ENCODE measurements at regions not wholly inside any gene's neighbourhood (a gene's known extent, or its start where the extent isn't known, plus 50 kb on each side); places are given as distances from the start of the nearest gene placed in this dataset.
A peak's percentile ranks its signal among the peaks of the same experiment; 100 is the strongest.

GRCh38 chr5:4188704-4189103 is 593.1 kb downstream of the IRX1 start:
- H3K4me1 Mint-ChIP-seq: peaks cover 3% of the 10 kb centered on the region; the same call in 2 of the 3 replicates
- DNase-seq (ENCODE audit: low spot score) (no peak), ATAC-seq (peak; percentile 61; the same call in 2 of the 3 replicates)
- H3K27ac ChIP-seq (ENCODE audit: low read depth): no peak overlapping the region
- H3K4me3 ChIP-seq: no peak overlapping the region
- no peaks in the 10 kb centered on the region for H4K20me1 ChIP-seq (replicated peaks; ENCODE audit: insufficient read depth)
- no peaks in the 10 kb centered on the region for H3K9me2 ChIP-seq (ENCODE audit: insufficient read depth)
- H2AFZ ChIP-seq: 0 out of 2 replicates have a peak overlapping the region, but pooled peaks have one; percentile 38
- peaks cover 2% of the 10 kb centered on the region for H3K27me3 Mint-ChIP-seq (ENCODE audit: insufficient read depth, low read depth, poor library complexity)
- H3K4me3 Mint-ChIP-seq: no peak overlapping the region
- no peaks in the 10 kb centered on the region for H3K79me2 ChIP-seq (replicated peaks; ENCODE audit: insufficient read depth)
- TF ChIP-seq ZNF331 (CRISPR knock-in tag; IDR thresholded peaks at IDR 0.05; ENCODE audit: low read depth): no peak
- TF ChIP-seq POLR2AphosphoS5 (IDR thresholded peaks at IDR 0.05; ENCODE audit: low read depth): no peak
- TF ChIP-seq, protein P1, sequence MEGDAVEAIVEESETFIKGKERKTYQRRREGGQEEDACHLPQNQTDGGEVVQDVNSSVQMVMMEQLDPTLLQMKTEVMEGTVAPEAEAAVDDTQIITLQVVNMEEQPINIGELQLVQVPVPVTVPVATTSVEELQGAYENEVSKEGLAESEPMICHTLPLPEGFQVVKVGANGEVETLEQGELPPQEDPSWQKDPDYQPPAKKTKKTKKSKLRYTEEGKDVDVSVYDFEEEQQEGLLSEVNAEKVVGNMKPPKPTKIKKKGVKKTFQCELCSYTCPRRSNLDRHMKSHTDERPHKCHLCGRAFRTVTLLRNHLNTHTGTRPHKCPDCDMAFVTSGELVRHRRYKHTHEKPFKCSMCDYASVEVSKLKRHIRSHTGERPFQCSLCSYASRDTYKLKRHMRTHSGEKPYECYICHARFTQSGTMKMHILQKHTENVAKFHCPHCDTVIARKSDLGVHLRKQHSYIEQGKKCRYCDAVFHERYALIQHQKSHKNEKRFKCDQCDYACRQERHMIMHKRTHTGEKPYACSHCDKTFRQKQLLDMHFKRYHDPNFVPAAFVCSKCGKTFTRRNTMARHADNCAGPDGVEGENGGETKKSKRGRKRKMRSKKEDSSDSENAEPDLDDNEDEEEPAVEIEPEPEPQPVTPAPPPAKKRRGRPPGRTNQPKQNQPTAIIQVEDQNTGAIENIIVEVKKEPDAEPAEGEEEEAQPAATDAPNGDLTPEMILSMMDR (conservative IDR thresholded peaks at IDR 0.05; ENCODE audit: low read depth in 2 of 2): no peak
- TF ChIP-seq CREB1 (CRISPR knock-in tag; IDR thresholded peaks at IDR 0.05; ENCODE audit: low read depth): no peak
- no peaks in the 10 kb centered on the region for H3K27me3 ChIP-seq (ENCODE audit: insufficient read depth)
- peaks cover 25% of the 10 kb centered on the region for H3K9me3 Mint-ChIP-seq
- peaks cover 12% of the 10 kb centered on the region; the same call in 2 of the 3 replicates for H3K36me3 Mint-ChIP-seq (ENCODE audit: low read depth)
- H3K4me1 ChIP-seq (ENCODE audit: insufficient read depth): peaks cover 4% of the 10 kb centered on the region; the same call in 1 of the 2 replicates
- H3F3A ChIP-seq (replicated peaks; ENCODE audit: low read depth): no peaks in the 10 kb centered on the region
- no peaks in the 10 kb centered on the region for H3K36me3 ChIP-seq (ENCODE audit: insufficient read depth)
- H3K27ac Mint-ChIP-seq: no peak overlapping the region
- H3K4me2 ChIP-seq: no peak overlapping the region

DNA sequence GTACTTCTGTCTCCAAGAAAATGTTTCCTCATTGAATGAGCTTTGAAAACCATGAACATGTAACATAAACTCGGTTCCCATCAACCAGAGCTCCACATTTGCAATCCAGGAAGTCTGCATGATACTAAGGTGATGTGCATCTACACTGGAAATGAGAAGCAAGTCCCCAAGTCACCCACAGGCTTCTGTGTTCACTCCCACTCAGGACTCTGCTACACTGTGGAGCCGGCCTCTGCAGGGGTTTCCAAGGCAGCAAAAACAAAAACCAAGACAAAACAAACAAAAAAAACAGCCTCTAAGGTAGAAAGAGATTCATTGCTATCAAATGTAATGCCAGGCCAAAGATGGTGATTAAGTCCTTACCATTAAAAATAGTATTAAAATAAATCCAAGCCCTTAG is 593.7 kb downstream of the IRX1 start:
- Histone ChIP-seq H3K27ac (ENCODE audit: low read depth) (no peak overlapping the region), H3K4me3 (no peak overlapping the region), H3K36me3 (ENCODE audit: insufficient read depth) (no peaks in the 10 kb centered on the region), H3K4me1 (ENCODE audit: insufficient read depth) (peaks cover 4% of the 10 kb centered on the region; the same call in 1 of the 2 replicates), H3K4me2 (no peak overlapping the region), H3K27me3 (ENCODE audit: insufficient read depth) (no peaks in the 10 kb centered on the region), H3K79me2 (replicated peaks; ENCODE audit: insufficient read depth) (no peaks in the 10 kb centered on the region), H3F3A (replicated peaks; ENCODE audit: low read depth) (no peaks in the 10 kb centered on the region), H3K9me2 (ENCODE audit: insufficient read depth) (no peaks in the 10 kb centered on the region), H2AFZ (no peak overlapping the region), H4K20me1 (replicated peaks; ENCODE audit: insufficient read depth) (no peaks in the 10 kb centered on the region)
- H3K27me3 Mint-ChIP-seq (ENCODE audit: insufficient read depth, low read depth, poor library complexity): peaks cover 2% of the 10 kb centered on the region
- DNase-seq (ENCODE audit: low spot score): no peak
- H3K9me3 Mint-ChIP-seq: peaks cover 19% of the 10 kb centered on the region
- peaks cover 9% of the 10 kb centered on the region; the same call in 2 of the 3 replicates for H3K36me3 Mint-ChIP-seq (ENCODE audit: low read depth)
- H3K27ac Mint-ChIP-seq: no peak overlapping the region
- H3K4me1 Mint-ChIP-seq: peaks cover 4% of the 10 kb centered on the region
- ATAC-seq: no peak
- H3K4me3 Mint-ChIP-seq: no peak overlapping the region
- TF ChIP-seq, protein P2, sequence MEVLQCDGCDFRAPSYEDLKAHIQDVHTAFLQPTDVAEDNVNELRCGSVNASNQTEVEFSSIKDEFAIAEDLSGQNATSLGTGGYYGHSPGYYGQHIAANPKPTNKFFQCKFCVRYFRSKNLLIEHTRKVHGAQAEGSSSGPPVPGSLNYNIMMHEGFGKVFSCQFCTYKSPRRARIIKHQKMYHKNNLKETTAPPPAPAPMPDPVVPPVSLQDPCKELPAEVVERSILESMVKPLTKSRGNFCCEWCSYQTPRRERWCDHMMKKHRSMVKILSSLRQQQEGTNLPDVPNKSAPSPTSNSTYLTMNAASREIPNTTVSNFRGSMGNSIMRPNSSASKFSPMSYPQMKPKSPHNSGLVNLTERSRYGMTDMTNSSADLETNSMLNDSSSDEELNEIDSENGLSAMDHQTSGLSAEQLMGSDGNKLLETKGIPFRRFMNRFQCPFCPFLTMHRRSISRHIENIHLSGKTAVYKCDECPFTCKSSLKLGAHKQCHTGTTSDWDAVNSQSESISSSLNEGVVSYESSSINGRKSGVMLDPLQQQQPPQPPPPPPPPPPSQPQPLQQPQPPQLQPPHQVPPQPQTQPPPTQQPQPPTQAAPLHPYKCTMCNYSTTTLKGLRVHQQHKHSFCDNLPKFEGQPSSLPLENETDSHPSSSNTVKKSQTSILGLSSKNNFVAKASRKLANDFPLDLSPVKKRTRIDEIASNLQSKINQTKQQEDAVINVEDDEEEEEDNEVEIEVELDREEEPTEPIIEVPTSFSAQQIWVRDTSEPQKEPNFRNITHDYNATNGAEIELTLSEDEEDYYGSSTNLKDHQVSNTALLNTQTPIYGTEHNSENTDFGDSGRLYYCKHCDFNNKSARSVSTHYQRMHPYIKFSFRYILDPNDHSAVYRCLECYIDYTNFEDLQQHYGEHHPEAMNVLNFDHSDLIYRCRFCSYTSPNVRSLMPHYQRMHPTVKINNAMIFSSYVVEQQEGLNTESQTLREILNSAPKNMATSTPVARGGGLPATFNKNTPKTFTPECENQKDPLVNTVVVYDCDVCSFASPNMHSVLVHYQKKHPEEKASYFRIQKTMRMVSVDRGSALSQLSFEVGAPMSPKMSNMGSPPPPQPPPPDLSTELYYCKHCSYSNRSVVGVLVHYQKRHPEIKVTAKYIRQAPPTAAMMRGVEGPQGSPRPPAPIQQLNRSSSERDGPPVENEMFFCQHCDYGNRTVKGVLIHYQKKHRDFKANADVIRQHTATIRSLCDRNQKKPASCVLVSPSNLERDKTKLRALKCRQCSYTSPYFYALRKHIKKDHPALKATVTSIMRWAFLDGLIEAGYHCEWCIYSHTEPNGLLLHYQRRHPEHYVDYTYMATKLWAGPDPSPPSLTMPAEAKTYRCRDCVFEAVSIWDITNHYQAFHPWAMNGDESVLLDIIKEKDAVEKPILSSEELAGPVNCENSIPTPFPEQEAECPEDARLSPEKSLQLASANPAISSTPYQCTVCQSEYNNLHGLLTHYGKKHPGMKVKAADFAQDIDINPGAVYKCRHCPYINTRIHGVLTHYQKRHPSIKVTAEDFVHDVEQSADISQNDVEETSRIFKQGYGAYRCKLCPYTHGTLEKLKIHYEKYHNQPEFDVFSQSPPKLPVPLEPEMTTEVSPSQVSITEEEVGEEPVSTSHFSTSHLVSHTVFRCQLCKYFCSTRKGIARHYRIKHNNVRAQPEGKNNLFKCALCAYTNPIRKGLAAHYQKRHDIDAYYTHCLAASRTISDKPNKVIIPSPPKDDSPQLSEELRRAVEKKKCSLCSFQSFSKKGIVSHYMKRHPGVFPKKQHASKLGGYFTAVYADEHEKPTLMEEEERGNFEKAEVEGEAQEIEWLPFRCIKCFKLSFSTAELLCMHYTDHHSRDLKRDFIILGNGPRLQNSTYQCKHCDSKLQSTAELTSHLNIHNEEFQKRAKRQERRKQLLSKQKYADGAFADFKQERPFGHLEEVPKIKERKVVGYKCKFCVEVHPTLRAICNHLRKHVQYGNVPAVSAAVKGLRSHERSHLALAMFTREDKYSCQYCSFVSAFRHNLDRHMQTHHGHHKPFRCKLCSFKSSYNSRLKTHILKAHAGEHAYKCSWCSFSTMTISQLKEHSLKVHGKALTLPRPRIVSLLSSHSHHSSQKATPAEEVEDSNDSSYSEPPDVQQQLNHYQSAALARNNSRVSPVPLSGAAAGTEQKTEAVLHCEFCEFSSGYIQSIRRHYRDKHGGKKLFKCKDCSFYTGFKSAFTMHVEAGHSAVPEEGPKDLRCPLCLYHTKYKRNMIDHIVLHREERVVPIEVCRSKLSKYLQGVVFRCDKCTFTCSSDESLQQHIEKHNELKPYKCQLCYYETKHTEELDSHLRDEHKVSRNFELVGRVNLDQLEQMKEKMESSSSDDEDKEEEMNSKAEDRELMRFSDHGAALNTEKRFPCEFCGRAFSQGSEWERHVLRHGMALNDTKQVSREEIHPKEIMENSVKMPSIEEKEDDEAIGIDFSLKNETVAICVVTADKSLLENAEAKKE (CRISPR knock-in tag; IDR thresholded peaks at IDR 0.05): no peak
- TF ChIP-seq, protein P3, sequence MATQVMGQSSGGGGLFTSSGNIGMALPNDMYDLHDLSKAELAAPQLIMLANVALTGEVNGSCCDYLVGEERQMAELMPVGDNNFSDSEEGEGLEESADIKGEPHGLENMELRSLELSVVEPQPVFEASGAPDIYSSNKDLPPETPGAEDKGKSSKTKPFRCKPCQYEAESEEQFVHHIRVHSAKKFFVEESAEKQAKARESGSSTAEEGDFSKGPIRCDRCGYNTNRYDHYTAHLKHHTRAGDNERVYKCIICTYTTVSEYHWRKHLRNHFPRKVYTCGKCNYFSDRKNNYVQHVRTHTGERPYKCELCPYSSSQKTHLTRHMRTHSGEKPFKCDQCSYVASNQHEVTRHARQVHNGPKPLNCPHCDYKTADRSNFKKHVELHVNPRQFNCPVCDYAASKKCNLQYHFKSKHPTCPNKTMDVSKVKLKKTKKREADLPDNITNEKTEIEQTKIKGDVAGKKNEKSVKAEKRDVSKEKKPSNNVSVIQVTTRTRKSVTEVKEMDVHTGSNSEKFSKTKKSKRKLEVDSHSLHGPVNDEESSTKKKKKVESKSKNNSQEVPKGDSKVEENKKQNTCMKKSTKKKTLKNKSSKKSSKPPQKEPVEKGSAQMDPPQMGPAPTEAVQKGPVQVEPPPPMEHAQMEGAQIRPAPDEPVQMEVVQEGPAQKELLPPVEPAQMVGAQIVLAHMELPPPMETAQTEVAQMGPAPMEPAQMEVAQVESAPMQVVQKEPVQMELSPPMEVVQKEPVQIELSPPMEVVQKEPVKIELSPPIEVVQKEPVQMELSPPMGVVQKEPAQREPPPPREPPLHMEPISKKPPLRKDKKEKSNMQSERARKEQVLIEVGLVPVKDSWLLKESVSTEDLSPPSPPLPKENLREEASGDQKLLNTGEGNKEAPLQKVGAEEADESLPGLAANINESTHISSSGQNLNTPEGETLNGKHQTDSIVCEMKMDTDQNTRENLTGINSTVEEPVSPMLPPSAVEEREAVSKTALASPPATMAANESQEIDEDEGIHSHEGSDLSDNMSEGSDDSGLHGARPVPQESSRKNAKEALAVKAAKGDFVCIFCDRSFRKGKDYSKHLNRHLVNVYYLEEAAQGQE (IDR thresholded peaks at IDR 0.05; ENCODE audit: unreplicated experiment): no peak
- no peak for TF ChIP-seq ETS1 (IDR thresholded peaks at IDR 0.05)
- TF ChIP-seq ZNF331 (CRISPR knock-in tag; IDR thresholded peaks at IDR 0.05; ENCODE audit: low read depth): no peak
- TF ChIP-seq JUNB (IDR thresholded peaks at IDR 0.05; ENCODE audit: unreplicated experiment): no peak
- no peak for TF ChIP-seq NANOG (IDR thresholded peaks at IDR 0.05; ENCODE audit: borderline replicate concordance)
- TF ChIP-seq POLR2AphosphoS5 (IDR thresholded peaks at IDR 0.05; ENCODE audit: low read depth): no peak

All from GM23338 (cell line).